Stimulated activated naive CD8-positive, alpha-beta T cell treated with anti-CD3 and anti-CD28 coated beads, Interleukin-15, Interleukin-2, amounts not matched to agents 100 ng/mL and 50 ng/mL, for 24 hours (primary cell): ENCODE measurements at regions not wholly inside any gene's neighbourhood (a gene's known extent, or its start where the extent isn't known, plus 50 kb on each side); places are given as distances from the start of the nearest gene placed in this dataset.

ENCODE experiments used
- H3K27ac Mint-ChIP-seq: one replicate; pipeline ENCODE4 v1.8.0; 2021; ENCODE audit warnings: mild to moderate bottlenecking, mixed read lengths
- H3K27me3 Mint-ChIP-seq: one replicate; pipeline ENCODE4 v1.8.0; 2021; ENCODE audit warnings: mixed read lengths
- H3K36me3 Mint-ChIP-seq: one replicate; pipeline ENCODE4 v1.8.0; 2021; ENCODE audit warnings: low read depth, mixed read lengths
- H3K4me1 Mint-ChIP-seq: one replicate; pipeline ENCODE4 v1.8.0; 2021; ENCODE audit warnings: low read depth, mixed read lengths
- H3K4me3 Mint-ChIP-seq: one replicate; pipeline ENCODE4 v1.8.0; 2021; ENCODE audit warnings: mild to moderate bottlenecking, mixed read lengths
- H3K9me3 Mint-ChIP-seq: one replicate; pipeline ENCODE4 v1.8.0; 2021; ENCODE audit warnings: mixed read lengths

DNA sequence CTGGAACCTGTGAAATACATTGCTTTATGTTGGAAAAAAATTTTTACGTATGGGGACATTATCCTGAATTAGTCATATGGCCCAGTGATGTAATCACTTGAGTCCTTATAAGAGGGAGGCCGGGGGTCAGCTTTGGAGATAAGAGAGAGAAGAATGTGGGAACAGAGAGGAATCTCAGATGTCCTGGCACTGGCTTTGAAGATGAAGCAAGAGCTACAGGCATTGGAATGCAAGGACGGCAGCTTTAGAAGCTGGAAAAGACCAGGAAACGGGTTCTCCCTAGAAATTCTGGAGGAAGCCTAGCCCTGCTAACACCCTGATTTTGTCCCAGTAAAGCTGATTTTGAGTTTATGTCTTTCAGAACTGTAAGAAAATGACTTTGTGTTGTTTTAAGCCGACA, 1129.9 kb upstream of the GYPC start:
- Mint-ChIP-seq H3K27ac (no peak overlapping the region), H3K36me3 (no peaks in the 10 kb centered on the region), H3K4me3 (no peak overlapping the region), H3K4me1 (no peaks in the 10 kb centered on the region), H3K27me3 (no peaks in the 10 kb centered on the region), H3K9me3 (peaks cover 4% of the 10 kb centered on the region)

DNA sequence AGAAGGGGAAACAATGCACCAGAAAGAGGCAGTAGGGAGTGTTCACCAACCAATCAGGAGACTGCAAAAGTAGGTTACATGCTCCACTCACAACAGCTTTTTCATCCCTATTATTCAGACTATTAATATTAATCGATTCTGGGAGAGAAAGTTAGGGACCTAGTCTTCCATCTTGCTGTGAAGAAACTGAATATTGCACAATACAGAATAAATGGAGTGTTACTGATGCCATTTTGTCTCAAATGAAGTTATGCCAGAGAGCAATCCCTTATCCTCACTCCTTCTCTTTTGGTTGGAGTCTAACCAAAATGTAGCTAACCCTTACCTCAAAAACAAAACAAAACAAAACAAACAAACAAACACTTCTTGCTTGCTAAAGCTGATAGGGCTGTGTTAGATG, 1120.9 kb upstream of the GYPC start:
- no peaks in the 10 kb centered on the region for H3K27me3 Mint-ChIP-seq
- H3K27ac Mint-ChIP-seq, result no peak overlapping the region
- no peaks in the 10 kb centered on the region for H3K36me3 Mint-ChIP-seq
- no peaks in the 10 kb centered on the region for H3K4me1 Mint-ChIP-seq
- H3K4me3 Mint-ChIP-seq, result no peak overlapping the region
- H3K9me3 Mint-ChIP-seq, result peaks cover 8% of the 10 kb centered on the region

DNA sequence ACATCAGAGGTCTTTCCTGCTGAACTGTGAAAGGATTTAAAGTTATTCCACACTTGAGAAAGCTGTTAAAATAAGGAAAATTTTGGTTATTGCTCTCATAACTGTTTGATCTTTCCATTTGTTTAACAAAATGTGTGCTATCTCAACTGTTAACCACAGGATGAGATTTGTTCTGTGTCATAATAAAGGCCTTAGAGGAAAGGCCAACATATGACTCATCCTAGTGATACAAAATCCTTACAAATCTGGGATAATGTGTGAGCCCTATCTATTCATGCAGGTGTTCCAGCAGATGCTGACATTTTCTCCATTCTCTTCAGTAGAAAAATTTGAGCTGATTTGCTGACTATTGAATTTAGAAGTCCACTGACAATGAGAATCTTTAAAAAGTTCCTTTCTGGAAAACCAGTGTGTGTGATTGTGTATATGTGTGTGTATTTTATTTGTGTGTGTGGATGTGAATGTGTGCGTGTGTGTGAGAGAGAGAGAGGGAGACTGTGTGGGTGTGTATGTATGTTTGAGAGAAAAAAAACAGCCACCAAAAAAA, 1111.9 kb upstream of the GYPC start:
- H3K4me3 Mint-ChIP-seq, result no peak overlapping the region
- H3K9me3 Mint-ChIP-seq, result peaks cover 25% of the 10 kb centered on the region
- no peaks in the 10 kb centered on the region for H3K36me3 Mint-ChIP-seq
- no peaks in the 10 kb centered on the region for H3K4me1 Mint-ChIP-seq
- H3K27ac Mint-ChIP-seq, result no peak overlapping the region
- no peaks in the 10 kb centered on the region for H3K27me3 Mint-ChIP-seq

DNA sequence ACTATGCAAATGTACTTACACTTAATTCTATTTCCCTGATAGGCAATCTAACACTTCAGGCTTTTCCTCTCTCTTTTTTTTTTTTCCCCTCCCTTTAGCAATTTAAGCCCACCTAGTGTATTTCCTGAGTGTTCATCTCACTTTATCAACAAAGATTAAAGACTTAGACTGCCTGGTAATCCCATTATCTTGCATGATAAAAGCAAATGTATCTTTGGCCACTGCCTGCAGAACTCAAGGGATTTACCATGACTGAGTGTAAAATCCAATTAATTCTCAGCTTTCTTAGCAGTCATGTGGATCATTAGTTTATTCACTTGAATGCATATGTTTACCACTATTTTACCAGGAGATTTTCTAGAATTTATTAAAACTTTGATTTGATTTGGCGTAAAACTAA, 1102.2 kb upstream of the GYPC start:
- no peak overlapping the region for H3K27ac Mint-ChIP-seq
- no peaks in the 10 kb centered on the region for H3K27me3 Mint-ChIP-seq
- no peak overlapping the region for H3K4me3 Mint-ChIP-seq
- no peaks in the 10 kb centered on the region for H3K4me1 Mint-ChIP-seq
- H3K36me3 Mint-ChIP-seq, result no peaks in the 10 kb centered on the region
- peaks cover 23% of the 10 kb centered on the region for H3K9me3 Mint-ChIP-seq

DNA sequence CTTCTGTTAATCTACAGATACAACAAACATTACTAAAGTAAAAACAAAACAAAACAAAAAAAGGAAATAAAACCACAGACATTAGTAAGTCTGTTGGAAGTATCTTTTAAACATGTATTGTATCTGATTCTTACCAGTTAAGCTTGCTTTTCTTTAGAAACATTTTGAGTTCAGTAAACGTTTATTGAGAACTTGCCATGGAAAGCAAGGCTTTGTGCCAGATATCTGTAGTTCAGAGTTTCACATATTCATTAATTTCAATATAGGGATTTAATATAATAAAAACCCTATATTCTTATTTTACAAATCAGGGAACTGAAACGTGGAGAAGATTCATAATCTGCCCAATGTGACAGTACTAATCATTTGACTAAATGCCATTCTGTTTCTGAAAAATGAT, 1101.0 kb upstream of the GYPC start:
- H3K9me3 Mint-ChIP-seq, result peaks cover 14% of the 10 kb centered on the region
- H3K4me3 Mint-ChIP-seq, result no peak overlapping the region
- no peaks in the 10 kb centered on the region for H3K36me3 Mint-ChIP-seq
- no peaks in the 10 kb centered on the region for H3K27me3 Mint-ChIP-seq
- H3K27ac Mint-ChIP-seq, result no peak overlapping the region
- no peaks in the 10 kb centered on the region for H3K4me1 Mint-ChIP-seq

DNA sequence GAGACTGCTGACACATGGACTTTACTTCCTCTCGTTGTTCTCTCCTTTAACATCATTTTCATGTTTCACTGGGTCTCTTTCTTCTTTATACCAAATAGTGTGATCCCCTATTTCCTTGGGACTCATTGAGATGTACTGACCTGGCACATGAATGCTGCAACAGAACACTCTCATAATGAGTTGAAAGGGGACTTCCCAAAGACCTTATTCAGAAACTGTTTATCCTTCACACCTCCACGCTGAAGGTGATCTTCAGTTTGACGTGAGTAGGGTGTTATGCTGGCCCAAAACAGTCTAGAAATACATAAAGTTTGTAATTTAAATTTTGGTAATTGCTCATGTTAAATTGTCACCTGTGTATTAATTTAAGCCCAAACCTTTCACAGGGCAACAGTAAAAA, 1096.8 kb upstream of the GYPC start:
- Mint-ChIP-seq H3K4me1 (no peaks in the 10 kb centered on the region), H3K27me3 (no peaks in the 10 kb centered on the region), H3K9me3 (peaks cover 19% of the 10 kb centered on the region), H3K36me3 (no peaks in the 10 kb centered on the region), H3K4me3 (no peak overlapping the region), H3K27ac (no peak overlapping the region)

DNA sequence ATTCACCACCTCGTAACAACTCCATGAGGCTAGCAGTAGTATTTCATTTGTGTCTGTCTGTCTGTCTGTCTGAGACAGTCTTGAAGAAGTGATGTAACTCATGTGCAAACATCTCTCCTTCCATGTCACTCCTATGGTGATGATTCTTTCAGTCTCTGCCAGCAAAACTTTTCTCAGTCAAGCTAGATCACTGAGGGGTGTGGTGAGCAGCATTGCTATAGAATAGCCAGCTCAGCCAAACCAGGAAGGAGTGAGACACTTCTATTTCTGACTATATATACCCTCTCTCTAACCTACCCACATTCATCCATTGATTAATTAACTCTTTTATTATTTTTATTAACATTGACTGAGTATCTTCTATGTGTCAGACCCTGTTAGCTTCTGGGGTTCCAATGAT, 1095.1 kb upstream of the GYPC start:
- no peak overlapping the region for H3K27ac Mint-ChIP-seq

DNA sequence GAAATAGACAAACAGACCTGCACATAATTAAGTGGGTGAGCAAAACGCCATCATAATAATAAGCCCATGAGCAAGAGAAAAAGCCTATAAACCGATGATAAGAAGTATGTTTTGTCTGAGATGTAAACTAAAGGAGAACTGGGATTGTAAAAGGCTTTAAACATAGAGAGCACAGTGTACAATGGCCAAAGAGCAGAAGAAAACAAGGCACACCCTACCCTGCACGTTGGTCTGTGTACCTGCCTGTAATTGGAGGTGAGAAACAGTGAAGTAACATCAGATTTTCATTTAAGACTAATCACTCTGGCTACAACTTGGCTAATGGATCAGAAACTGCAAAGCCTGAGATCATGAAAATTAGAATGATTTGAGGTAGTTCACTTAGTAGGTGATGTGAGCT, 1094.7 kb upstream of the GYPC start:
- no peaks in the 10 kb centered on the region for H3K27me3 Mint-ChIP-seq
- no peaks in the 10 kb centered on the region for H3K4me1 Mint-ChIP-seq
- no peak overlapping the region for H3K4me3 Mint-ChIP-seq
- no peaks in the 10 kb centered on the region for H3K36me3 Mint-ChIP-seq
- H3K9me3 Mint-ChIP-seq, result peaks cover 23% of the 10 kb centered on the region
- no peak overlapping the region for H3K27ac Mint-ChIP-seq

More for the DNA sequence above, 1095.1 kb upstream of the GYPC start:
- H3K4me3 Mint-ChIP-seq, result no peak overlapping the region
- peaks cover 19% of the 10 kb centered on the region for H3K9me3 Mint-ChIP-seq
- H3K27me3 Mint-ChIP-seq, result no peaks in the 10 kb centered on the region
- H3K4me1 Mint-ChIP-seq, result no peaks in the 10 kb centered on the region
- H3K36me3 Mint-ChIP-seq, result no peaks in the 10 kb centered on the region

DNA sequence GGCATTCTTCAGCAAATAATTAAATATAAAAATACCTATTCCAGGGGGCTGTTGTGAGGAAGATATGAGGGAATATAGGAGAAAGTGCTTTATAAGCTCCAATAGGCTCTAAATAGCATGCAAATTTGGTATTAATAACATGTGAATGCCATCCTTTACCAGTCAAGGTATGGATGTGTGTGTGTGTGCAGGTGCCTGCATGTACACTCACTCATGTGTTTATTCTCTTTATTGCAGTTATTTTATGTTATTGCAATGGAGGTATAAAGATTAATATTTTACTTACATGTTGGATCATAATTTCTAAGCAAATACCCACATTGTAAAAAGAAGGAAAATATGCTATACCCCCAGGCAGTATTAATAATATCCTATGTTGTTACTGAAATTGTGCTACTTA, 1093.0 kb upstream of the GYPC start:
- no peak overlapping the region for H3K4me3 Mint-ChIP-seq
- no peaks in the 10 kb centered on the region for H3K4me1 Mint-ChIP-seq
- H3K9me3 Mint-ChIP-seq, result peaks cover 21% of the 10 kb centered on the region
- no peaks in the 10 kb centered on the region for H3K27me3 Mint-ChIP-seq
- no peak overlapping the region for H3K27ac Mint-ChIP-seq
- no peaks in the 10 kb centered on the region for H3K36me3 Mint-ChIP-seq

DNA sequence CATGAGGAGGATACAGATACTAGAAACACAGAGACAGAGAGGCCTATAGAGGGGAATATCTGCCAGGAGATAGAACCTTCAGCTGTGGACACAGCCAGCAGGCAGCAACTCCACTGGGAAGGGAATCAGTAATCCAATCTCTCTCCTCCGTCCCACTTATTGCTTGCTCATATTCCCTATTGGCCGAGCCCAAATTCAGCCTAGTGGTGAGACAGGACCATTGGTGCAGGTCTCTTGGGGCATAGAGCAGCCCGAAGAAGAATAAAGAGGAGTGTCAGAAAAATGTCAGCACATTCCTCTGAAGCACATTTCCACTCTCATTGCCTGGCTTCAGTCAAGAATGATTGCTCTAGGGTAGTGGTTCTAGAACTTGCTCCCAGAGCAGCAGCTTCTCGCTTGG, 1091.5 kb upstream of the GYPC start:
- Mint-ChIP-seq H3K4me1 (no peaks in the 10 kb centered on the region), H3K27me3 (no peaks in the 10 kb centered on the region), H3K4me3 (no peak overlapping the region), H3K36me3 (no peaks in the 10 kb centered on the region), H3K9me3 (peaks cover 18% of the 10 kb centered on the region), H3K27ac (no peak overlapping the region)

DNA sequence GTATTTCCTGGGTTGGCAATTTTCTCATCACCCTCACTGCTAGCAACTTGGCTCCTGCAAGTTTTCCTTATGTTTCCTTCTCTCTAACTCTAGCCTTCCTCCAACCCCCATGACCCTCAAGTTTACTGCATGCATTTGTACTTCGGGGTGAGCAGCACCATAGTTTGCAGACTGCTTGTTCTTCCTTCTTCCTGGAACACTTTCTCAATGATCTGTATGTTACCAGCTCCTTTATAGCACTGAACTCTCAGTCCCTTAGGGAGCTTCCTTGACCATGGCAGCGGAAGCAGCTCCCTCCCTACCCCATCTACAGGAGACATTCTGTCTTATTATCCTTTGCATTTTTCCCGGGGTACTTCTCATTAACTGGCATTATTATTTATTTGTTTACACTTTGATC, 1089.5 kb upstream of the GYPC start:
- Mint-ChIP-seq H3K4me1 (no peaks in the 10 kb centered on the region), H3K36me3 (no peaks in the 10 kb centered on the region), H3K27ac (no peak overlapping the region), H3K4me3 (no peak overlapping the region), H3K27me3 (no peaks in the 10 kb centered on the region), H3K9me3 (peaks cover 15% of the 10 kb centered on the region)

DNA sequence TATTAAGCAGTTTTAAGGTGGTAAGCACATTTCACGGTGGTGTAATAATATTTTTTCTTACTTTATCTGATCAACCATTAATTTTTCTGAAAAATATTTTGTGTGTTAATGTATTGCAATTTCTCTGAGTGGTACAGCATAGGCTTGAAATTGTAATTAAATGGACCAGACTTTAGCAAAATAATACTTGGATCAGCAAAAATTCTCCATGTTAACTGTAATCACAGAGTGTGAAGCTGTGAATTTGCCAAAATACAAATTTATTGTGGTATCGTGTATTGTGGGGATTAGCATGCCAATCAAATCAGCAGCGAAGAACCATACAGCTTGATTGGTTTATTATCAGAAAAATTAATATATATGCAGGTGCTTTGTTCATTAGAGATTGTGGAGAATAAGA, 1088.9 kb upstream of the GYPC start:
- H3K27ac Mint-ChIP-seq, result no peak overlapping the region
- H3K27me3 Mint-ChIP-seq, result no peaks in the 10 kb centered on the region
- H3K4me3 Mint-ChIP-seq, result no peak overlapping the region
- no peaks in the 10 kb centered on the region for H3K36me3 Mint-ChIP-seq
- no peaks in the 10 kb centered on the region for H3K4me1 Mint-ChIP-seq
- H3K9me3 Mint-ChIP-seq, result peaks cover 10% of the 10 kb centered on the region

DNA sequence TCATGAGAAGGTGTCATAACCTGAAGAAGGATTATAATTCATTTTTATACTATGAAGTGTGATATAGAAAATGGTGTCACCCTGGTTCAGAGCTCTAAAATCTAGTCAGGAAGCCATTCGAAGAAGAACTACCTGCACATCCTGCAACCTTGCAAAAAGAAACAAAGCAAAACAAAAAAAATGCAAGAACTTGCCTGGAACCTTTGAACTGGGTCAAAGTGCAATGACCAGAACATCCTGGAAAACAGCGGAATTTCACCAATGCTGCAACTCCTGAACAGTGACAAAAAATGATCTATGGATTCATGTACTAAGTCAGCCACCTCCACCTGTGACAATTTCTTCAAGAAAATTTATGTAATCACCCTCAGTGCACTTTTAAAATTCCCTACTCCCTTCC, 1083.3 kb upstream of the GYPC start:
- no peaks in the 10 kb centered on the region for H3K4me1 Mint-ChIP-seq
- no peaks in the 10 kb centered on the region for H3K27me3 Mint-ChIP-seq
- peaks cover 3% of the 10 kb centered on the region for H3K9me3 Mint-ChIP-seq
- no peak overlapping the region for H3K4me3 Mint-ChIP-seq
- H3K27ac Mint-ChIP-seq, result no peak overlapping the region
- H3K36me3 Mint-ChIP-seq, result no peaks in the 10 kb centered on the region

DNA sequence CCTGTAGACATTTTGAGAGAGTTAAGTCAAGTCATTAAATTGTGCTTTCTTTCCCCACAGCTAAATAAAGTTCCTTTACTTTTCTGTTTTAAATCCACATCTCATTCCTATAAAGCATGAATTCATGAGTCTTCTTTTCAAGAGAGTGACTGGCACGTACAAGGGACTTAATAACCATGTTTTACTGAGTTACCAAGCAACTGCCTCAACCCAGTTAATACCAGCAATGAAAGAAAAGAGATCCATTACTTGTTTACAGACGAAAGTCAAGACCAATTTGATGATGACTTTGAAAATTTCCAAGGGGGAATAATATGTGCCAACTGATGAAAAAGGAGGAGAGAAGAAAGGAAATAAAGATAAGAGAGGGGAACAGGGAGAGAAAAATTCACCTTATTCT, 1082.5 kb upstream of the GYPC start:
- Mint-ChIP-seq H3K27me3 (no peaks in the 10 kb centered on the region), H3K9me3 (no peaks in the 10 kb centered on the region), H3K4me3 (no peak overlapping the region), H3K27ac (no peak overlapping the region), H3K4me1 (no peaks in the 10 kb centered on the region), H3K36me3 (no peaks in the 10 kb centered on the region)

DNA sequence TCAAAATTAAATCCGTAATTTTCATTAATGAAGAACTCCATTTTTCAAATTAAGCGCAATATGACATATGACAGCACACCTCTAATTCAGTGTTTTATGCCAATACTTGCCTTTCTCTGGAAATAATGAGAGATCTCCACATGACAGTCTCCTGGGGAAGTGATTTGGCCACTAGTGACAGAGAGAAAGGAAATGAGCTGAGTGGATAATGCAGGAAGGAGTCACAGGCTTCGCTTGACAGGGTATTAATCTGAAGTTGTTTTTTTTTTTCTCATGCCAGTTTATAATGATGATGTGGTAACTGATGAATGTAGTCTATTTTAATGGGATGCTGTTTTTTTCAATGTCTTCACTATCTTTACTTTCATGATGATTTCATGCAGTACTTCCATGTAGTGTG, 1079.4 kb upstream of the GYPC start:
- Mint-ChIP-seq H3K9me3 (no peaks in the 10 kb centered on the region), H3K4me1 (no peaks in the 10 kb centered on the region), H3K27me3 (no peaks in the 10 kb centered on the region), H3K4me3 (no peak overlapping the region), H3K36me3 (no peaks in the 10 kb centered on the region), H3K27ac (no peak overlapping the region)

DNA sequence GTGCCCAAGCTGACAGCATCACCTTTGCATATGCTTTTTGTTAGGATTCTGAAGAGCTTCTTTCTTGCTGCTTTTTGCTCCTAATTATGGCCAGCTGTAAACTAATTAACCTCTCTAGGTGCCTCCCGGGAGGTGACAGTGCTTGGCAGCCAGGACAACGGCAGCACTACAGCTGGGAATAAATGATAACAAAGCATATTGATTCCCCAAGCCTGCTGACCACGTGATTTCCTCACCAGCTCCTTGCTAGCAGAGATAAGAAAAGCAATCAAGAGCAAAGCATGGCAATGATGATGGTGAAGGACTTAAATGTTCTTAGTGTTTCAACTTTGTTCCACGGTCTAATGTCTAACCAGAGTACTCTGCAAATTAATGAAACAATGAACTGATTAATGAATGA, 1074.4 kb upstream of the GYPC start:
- no peak overlapping the region for H3K4me3 Mint-ChIP-seq
- H3K27me3 Mint-ChIP-seq, result no peaks in the 10 kb centered on the region
- H3K36me3 Mint-ChIP-seq, result no peaks in the 10 kb centered on the region
- H3K4me1 Mint-ChIP-seq, result no peaks in the 10 kb centered on the region
- H3K27ac Mint-ChIP-seq, result no peak overlapping the region
- H3K9me3 Mint-ChIP-seq, result no peaks in the 10 kb centered on the region

DNA sequence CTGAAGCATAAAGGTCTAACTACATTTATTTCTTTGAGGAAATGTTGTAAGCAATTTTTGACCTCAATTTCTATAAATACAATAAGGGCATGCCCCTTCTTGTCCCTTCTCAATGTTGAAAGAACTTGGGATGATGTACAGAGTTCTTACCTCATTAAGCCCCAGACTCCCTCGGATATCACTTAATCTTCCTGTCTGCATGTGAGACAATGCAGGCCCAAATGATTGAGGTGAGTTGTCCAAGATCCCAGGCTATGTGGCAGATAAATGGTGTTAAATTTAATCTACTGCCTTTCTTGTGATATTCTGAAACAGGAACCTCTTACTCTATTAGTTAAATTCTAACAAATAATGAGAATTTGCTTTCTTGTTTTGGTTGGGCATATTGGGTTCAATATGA, 1073.4 kb upstream of the GYPC start:
- Mint-ChIP-seq H3K4me3 (no peak overlapping the region), H3K27me3 (no peaks in the 10 kb centered on the region), H3K27ac (no peak overlapping the region), H3K4me1 (no peaks in the 10 kb centered on the region), H3K36me3 (no peaks in the 10 kb centered on the region), H3K9me3 (no peaks in the 10 kb centered on the region)
